Tibial nerve (tissue), 4 donors: ENCODE measurements at regions not wholly inside any gene's neighbourhood (a gene's known extent, or its start where the extent isn't known, plus 50 kb on each side); places are given as distances from the start of the nearest gene placed in this dataset.

Experiments
- DNase-seq, 2 donors: peaks; one replicate each; pipeline ENCODE4 v3.0.0-alpha.2; 2019; ENCODE audit warnings: low spot score in 2 of 2
- H3K27ac ChIP-seq, 4 donors: fragments of 200-600 bp; sonication (generic) in 3 of 4; one replicate each; pipeline ENCODE4 v1.5.1; 2017 to 2019; ENCODE audit warnings: mild to moderate bottlenecking in 1 of 4
- H3K27me3 ChIP-seq, 2 donors: fragments of 200-600 bp; sonication (generic) in 1 of 2; one replicate each; pipeline versions ENCODE4 v1.5.1 to v1.6.0; 2017 to 2019
- H3K36me3 ChIP-seq, 3 donors: fragments of 200-600 bp; sonication (generic); one replicate each; pipeline ENCODE4 v1.5.1; 2018 to 2019
- H3K4me1 ChIP-seq, 4 donors: fragments of 200-600 bp; sonication (generic) in 3 of 4; one replicate each; pipeline ENCODE4 v1.5.1; 2017 to 2019
- H3K4me3 ChIP-seq, 4 donors: fragments of 200-600 bp; sonication (generic) in 3 of 4; one replicate each; pipeline ENCODE4 v1.5.1; 2017 to 2019; ENCODE audit warnings: mild to moderate bottlenecking in 1 of 4, moderate library complexity in 1 of 4
- H3K9me3 ChIP-seq, 4 donors: fragments of 200-600 bp; sonication (generic) in 3 of 4; one replicate each; pipeline ENCODE4 v1.5.1; 2017 to 2019
- CTCF ChIP-seq, 5 experiments: fragments of 200-600 bp in 3 of 5; fragments of 450-650 bp in 2 of 5; sonication (generic) in 3 of 5; IDR thresholded peaks; one replicate each; pipeline ENCODE4 v1.5.1; 2016 to 2019; ENCODE audit warnings: antibody characterized with exemption in 5 of 5, mild to moderate bottlenecking in 3 of 5, moderate library complexity in 2 of 5
- EP300 ChIP-seq, 2 donors: sonication (generic); formaldehyde crosslinking; IDR thresholded peaks; one replicate each; pipeline ENCODE4 v1.6.1; 2017; ENCODE audit warnings: antibody characterized with exemption in 2 of 2, mild to moderate bottlenecking in 1 of 2
- POLR2A ChIP-seq, 2 donors: fragments of 450-650 bp; IDR thresholded peaks; one replicate each; pipeline ENCODE4 v1.6.1; 2017; ENCODE audit warnings: antibody characterized with exemption in 2 of 2, mild to moderate bottlenecking in 2 of 2, moderate library complexity in 2 of 2
- WGBS, 2 donors: methylation state at CpG; one replicate each; pipeline ENCODE4 v1.1.5; 2018; 5-methylcytosine and 5-hydroxymethylcytosine counted together

- whole genome bisulfite sequencing, 2 donors = 39 to 50% methylated on average over 9 of the region's 9 CpGs
- Histone ChIP-seq H3K27ac (peak overlapping the region in 2 of 4 donors; percentile 54 to 59), H3K36me3 (no peaks in the 10 kb centered on the region), H3K9me3 (no peaks in the 10 kb centered on the region), H3K27me3 (no peaks in the 10 kb centered on the region), H3K4me3 (no peak overlapping the region), H3K4me1 (peaks cover 0 to 11% (median 0%) of the 10 kb centered on the region in 4 donors)
- TF ChIP-seq POLR2A (IDR thresholded peaks at IDR 0.05) (no peak), EP300 (IDR thresholded peaks at IDR 0.05) (peak in 1 of 2 donors; percentile 40), CTCF (IDR thresholded peaks at IDR 0.05) (no peak)
- DNase-seq = peak; percentile 42 to 58
These were observed 114.1 kb upstream of the FRMD4B start for GRCh38 chr3:69499899-69500421.

GRCh38 chr3:69499422-69499821 is 113.5 kb upstream of the FRMD4B start:
- H3K9me3 ChIP-seq = no peaks in the 10 kb centered on the region

GRCh38 chr3:69496856-69497255 is 111.0 kb upstream of the FRMD4B start:
- peaks cover 0 to 26% (median 3%) of the 10 kb centered on the region in 4 donors for H3K4me1 ChIP-seq
- H3K27me3 ChIP-seq = no peaks in the 10 kb centered on the region
- H3K9me3 ChIP-seq = no peaks in the 10 kb centered on the region
- DNase-seq = no peak
- no peak for TF ChIP-seq EP300 (IDR thresholded peaks at IDR 0.05)
- TF ChIP-seq CTCF (IDR thresholded peaks at IDR 0.05) = no peak
- TF ChIP-seq POLR2A (IDR thresholded peaks at IDR 0.05) = no peak
- WGBS, 2 donors = 91 to 92% methylated on average over 3 of the region's 3 CpGs
- H3K36me3 ChIP-seq = no peaks in the 10 kb centered on the region
- no peak overlapping the region for H3K27ac ChIP-seq
- H3K4me3 ChIP-seq = no peak overlapping the region

More at GRCh38 chr3:69499422-69499821, 113.5 kb upstream of the FRMD4B start:
- Histone ChIP-seq H3K4me3 (no peak overlapping the region), H3K36me3 (no peaks in the 10 kb centered on the region), H3K4me1 (peaks cover 0 to 11% (median 0%) of the 10 kb centered on the region in 4 donors), H3K27ac (peak overlapping the region in 2 of 4 donors; percentile 54 to 59), H3K27me3 (no peaks in the 10 kb centered on the region)
- no peak for DNase-seq
- WGBS, 2 donors = 70 to 75% methylated on average over 3 of the region's 3 CpGs
- TF ChIP-seq POLR2A (IDR thresholded peaks at IDR 0.05) (no peak), CTCF (IDR thresholded peaks at IDR 0.05) (no peak), EP300 (IDR thresholded peaks at IDR 0.05) (no peak)

GRCh38 chr3:69494185-69494584 is 108.3 kb upstream of the FRMD4B start:
- DNase-seq = no peak
- TF ChIP-seq CTCF (IDR thresholded peaks at IDR 0.05) (no peak), EP300 (IDR thresholded peaks at IDR 0.05) (no peak), POLR2A (IDR thresholded peaks at IDR 0.05) (no peak)
- no peak overlapping the region for H3K27ac ChIP-seq
- WGBS, 2 donors = 44 to 45% methylated on average over 3 of the region's 3 CpGs
- H3K4me1 ChIP-seq = peaks cover 0 to 18% (median 3%) of the 10 kb centered on the region in 4 donors
- H3K4me3 ChIP-seq = no peak overlapping the region
- H3K9me3 ChIP-seq = no peaks in the 10 kb centered on the region
- no peaks in the 10 kb centered on the region for H3K27me3 ChIP-seq
- no peaks in the 10 kb centered on the region for H3K36me3 ChIP-seq

GRCh38 chr3:69493157-69493556 is 107.3 kb upstream of the FRMD4B start:
- 57 to 76% methylated on average over 3 of the region's 3 CpGs for WGBS, 2 donors
- H3K27ac ChIP-seq = no peak overlapping the region
- TF ChIP-seq CTCF (IDR thresholded peaks at IDR 0.05) (no peak), EP300 (IDR thresholded peaks at IDR 0.05) (no peak), POLR2A (IDR thresholded peaks at IDR 0.05) (no peak)
- H3K27me3 ChIP-seq = no peaks in the 10 kb centered on the region
- no peaks in the 10 kb centered on the region for H3K36me3 ChIP-seq
- no peaks in the 10 kb centered on the region for H3K9me3 ChIP-seq
- DNase-seq = no peak
- H3K4me3 ChIP-seq = no peak overlapping the region
- peaks cover 0 to 18% (median 3%) of the 10 kb centered on the region in 4 donors for H3K4me1 ChIP-seq
